Erythroblast (primary cell): ENCODE measurements at regions not wholly inside any gene's neighbourhood (a gene's known extent, or its start where the extent isn't known, plus 50 kb on each side); places are given as distances from the start of the nearest gene placed in this dataset.
"Not testable (repeated sequence)": the region's sequence is repeated elsewhere in the genome, so short reads cannot be mapped to it uniquely, and the experiment has no call there.

ENCODE experiments used
- DNase-seq, 2 experiments: peaks; one replicate each; lab custom pipeline; 2025; lab: John Stamatoyannopoulos, UW
- GATA1 ChIP-seq: IDR thresholded peaks from 2 replicates; pipeline ENCODE4 v1.6.1; 2011; ENCODE audit warnings: low read depth, mild to moderate bottlenecking, control low read depth, low read length, moderate library complexity
- POLR2A ChIP-seq: IDR thresholded peaks from 2 replicates; pipeline ENCODE4 v1.6.1; 2011; ENCODE audit warnings: mild to moderate bottlenecking, low read length

DNA sequence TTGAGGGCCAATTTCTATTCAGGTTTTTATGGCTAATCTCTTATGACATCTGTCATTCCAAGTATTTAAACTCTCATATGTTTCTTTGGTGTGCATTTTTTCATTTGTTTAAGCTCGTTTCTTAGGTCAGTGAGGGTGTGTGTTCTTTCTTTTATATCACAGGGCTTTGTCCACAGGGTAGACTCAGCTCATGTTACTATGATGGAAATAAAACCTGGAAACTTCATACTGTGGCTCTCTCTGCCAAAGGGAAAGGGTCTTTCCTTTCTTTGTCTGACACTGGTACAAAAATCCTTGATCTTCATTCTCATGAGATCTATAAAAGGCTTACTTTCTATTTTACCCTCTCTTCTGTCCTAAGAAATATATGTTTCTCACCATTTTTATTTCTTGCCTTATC lies 129.6 kb upstream of the SP8 start:
- no peak for DNase-seq
- TF ChIP-seq POLR2A, result no peak
- TF ChIP-seq GATA1, result no peak

GRCh38 chr7:20917603-20918002 lies 130.9 kb upstream of the SP8 start:
- TF ChIP-seq POLR2A (no peak), GATA1 (no peak)
- DNase-seq, result no peak

GRCh38 chr7:20918156-20918555 lies 131.5 kb upstream of the SP8 start:
- no peak for TF ChIP-seq GATA1
- no peak for TF ChIP-seq POLR2A
- no peak for DNase-seq

DNA sequence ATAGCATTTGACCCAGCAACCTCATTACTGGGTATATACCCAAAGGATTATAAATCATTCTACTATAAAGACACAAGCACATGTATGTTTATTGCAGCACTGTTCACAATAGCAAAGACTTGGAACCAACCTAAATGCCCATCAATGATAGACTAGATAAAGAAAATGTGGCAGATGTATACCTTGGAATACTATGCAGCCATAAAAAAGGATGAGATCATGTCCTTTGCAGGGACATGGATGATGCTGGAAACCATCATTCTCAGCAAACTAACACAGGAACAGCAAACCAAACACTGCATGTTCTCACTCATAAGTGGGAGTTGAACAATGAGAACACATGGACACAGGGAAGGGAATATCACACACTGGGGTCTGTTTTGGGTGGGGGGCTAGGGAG lies 140.5 kb upstream of the SP8 start:
- not testable (repeated sequence) for DNase-seq

DNA sequence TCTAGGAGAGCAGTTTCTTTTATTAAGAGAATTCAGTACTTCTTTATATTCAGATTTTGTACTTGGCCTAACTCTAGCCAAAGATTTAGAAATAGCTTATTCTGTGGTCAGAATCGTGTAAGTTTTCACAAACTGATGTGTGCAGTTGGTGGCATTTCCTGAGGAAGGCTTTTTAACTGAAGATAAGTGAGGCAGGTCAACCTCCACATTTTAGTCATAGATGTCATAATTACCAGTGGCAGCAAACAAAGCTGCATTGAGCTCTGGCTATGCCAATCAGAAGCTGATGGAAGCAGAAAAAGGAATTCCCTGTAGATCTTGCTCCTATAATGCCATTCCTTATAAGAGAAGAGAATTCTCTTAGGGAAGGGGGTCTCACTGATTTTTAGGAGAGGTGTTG lies 141.3 kb upstream of the SP8 start:
- no peak for DNase-seq
- TF ChIP-seq GATA1, result no peak
- TF ChIP-seq POLR2A, result no peak

- no peak for TF ChIP-seq POLR2A
- no peak for TF ChIP-seq GATA1
- no peak for DNase-seq
These were observed 142.5 kb upstream of the SP8 start for GRCh38 chr7:20929199-20929598.

DNA sequence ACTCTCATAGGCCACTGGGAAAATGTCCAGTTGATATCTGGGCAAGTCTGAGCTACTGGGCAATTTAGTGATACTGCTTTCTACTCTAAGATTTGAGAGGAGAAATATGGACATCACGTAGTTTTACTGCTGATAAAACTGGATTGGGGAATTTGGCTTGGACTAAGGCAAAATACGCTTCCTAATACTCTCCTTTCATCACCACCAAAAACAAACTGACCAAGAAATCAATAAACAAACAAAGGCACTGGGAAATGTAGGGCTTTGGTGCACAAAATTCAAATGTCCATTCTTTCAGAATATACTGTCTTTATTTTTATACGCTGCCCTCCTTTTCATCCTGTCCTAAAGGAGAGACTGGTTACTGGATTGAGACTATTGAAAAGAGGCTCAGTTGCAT lies 145.1 kb upstream of the SP8 start:
- no peak for DNase-seq
- TF ChIP-seq GATA1, result no peak
- TF ChIP-seq POLR2A, result no peak

GRCh38 chr7:20932785-20933527 lies 146.3 kb upstream of the SP8 start:
- no peak for DNase-seq
- TF ChIP-seq POLR2A (no peak), GATA1 (no peak)

GRCh38 chr7:20945451-20945850 lies 158.8 kb upstream of the SP8 start:
- no peak for DNase-seq
- no peak for TF ChIP-seq POLR2A
- no peak for TF ChIP-seq GATA1

DNA sequence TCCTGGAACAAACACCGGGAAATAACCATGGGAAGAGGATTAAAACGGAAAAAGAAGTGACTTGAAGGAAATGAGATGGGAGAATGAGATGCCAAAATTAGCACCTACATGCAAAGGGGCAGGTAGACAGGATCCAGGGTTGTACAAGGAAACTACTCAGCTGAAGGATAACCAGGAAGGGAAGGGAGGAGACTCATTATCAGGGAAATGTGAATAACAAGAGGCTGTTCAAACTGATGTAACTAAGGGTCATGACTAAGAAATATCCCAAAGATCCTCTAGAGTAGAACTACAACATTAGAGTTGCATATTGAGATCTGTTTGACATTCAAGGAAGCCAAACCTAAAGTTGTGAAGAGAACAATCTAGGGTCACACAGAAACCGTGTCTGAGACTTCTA lies 166.2 kb upstream of the SP8 start:
- no peak for TF ChIP-seq POLR2A
- no peak for TF ChIP-seq GATA1
- no peak for DNase-seq

DNA sequence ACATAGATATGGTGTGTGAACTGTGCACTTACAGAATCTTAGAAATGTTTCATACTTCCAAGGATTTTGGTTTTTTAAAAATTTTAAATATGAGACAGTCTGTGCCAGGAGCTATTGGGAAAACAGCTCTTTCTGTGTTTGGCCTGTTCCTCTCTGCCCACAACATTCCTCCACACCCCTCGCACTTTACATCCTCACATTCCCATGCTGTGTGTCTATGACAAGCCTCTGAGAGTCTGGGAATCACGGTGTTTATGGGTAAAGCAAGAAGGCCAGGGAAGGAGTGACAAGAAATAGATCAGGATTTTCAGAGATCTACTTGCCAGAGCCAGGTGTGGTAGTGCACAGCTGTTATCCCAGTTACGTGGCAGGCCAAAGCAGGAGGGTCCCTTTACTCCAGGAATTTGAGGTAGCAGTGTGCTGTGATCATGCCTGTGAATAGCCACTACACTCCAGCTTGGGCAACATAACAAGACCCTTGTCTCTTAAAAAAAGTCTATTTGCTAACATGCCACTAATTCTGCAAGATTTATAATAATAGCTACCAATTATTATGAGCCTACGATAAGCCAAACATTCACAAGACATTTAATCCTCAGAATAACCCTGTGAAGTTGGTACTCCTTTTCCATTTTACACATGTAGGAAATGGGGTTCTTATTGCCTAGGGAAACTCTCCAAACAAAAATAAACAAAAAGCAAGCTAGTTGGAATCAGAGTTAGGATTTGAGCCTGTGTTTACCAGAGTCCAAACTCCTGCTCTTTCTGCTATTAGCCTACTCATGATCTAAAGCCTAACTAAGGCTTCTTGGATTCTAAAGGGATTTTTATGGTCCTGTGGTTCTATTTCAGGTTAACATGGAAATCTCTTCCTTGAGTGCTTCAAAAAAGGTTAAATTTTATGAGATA lies 168.3 kb upstream of the SP8 start:
- no peak for TF ChIP-seq GATA1
- no peak for TF ChIP-seq POLR2A
- DNase-seq, result no peak

GRCh38 chr7:20958572-20958971 lies 171.9 kb upstream of the SP8 start:
- TF ChIP-seq POLR2A (no peak), GATA1 (no peak)
- DNase-seq, result no peak

DNA sequence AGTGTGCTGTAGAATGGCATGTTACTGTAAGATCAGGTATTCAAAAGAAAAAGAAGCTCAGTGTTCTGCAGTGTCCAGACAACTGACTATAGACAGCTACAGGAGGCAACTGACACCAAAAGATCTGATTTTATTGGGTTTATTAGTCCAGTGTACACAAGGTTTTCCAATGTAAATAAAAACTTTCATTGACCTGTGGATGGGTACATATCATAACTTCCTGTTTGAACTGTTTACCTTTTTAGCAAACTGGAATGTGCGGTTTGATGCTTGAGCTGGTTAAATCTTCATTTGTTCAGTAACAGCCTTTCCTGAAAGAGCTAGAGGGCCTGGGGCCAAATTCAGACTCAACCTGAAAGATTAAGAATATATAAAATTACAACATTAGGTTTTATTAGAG lies 172.6 kb upstream of the SP8 start:
- DNase-seq, result no peak
- TF ChIP-seq GATA1, result no peak
- TF ChIP-seq POLR2A, result no peak

- no peak for TF ChIP-seq GATA1
- TF ChIP-seq POLR2A, result no peak
- DNase-seq, result no peak
These were observed 177.0 kb upstream of the SP8 start for GRCh38 chr7:20963556-20964280.
